ENCODE measurements at regions not wholly inside any gene's neighbourhood (a gene's known extent, or its start where the extent isn't known, plus 50 kb on each side); places are given as distances from the start of the nearest gene placed in this dataset.
"Not testable (repeated sequence)": the region's sequence is repeated elsewhere in the genome, so short reads cannot be mapped to it uniquely, and the experiment has no call there.

DNA sequence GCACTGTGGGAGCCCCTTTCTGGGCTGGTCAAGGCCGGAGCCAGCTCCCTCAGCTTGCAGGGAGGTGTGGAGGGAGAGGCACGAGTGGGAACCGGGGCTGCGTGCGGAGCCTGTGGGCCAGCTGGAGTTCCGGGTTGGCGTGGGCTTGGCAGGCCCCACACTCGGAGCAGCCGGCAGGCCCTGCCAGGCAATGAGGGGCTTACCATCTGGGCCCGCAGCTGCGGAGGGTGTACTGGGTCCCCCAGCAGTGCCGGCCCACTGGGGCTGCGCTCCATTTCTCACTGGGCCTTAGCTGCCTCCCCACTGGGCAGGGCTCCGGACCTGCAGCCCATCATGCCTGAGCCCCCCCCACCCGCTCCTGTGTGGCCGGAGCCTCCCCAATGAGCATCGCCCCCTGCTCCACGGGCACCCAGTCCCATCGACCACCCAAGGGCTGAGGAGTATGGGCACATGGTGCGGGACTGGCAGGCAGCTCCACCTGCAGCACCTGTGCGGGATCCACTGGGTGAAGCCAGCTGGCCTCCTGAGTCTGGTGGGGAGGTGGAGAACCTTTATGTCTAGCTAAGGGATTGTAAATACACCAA lies 693.8 kb upstream of the GNPDA2 start:
- not testable (repeated sequence) for TF ChIP-seq CTCF (IDR thresholded peaks at IDR 0.05; ENCODE audit: insufficient read depth, low read length); POLR2AphosphoS5 (IDR thresholded peaks at IDR 0.05; ENCODE audit: low read depth)
